ENCODE measurements at regions not wholly inside any gene's neighbourhood (a gene's known extent, or its start where the extent isn't known, plus 50 kb on each side); places are given as distances from the start of the nearest gene placed in this dataset.

DNA sequence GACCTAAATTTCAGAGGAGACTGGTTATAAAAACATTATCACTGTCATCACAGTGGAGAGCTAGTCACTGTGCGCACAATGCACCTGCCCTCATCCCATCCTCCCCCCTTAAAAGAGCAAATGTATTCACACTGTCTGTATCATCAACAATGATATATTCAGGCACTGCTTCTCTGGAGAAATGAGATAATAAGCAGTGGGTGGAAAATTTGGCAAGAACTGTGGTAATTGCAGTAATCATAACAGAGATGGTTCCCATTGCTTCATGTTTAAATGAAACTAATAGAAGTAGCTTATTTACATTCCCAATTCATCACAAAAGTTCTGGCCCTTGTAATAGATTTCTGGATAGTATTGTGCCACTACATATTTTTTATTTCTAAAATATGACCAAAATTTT, 867.4 kb upstream of the ADGRL2 start:
- no peak for DNase-seq

DNA sequence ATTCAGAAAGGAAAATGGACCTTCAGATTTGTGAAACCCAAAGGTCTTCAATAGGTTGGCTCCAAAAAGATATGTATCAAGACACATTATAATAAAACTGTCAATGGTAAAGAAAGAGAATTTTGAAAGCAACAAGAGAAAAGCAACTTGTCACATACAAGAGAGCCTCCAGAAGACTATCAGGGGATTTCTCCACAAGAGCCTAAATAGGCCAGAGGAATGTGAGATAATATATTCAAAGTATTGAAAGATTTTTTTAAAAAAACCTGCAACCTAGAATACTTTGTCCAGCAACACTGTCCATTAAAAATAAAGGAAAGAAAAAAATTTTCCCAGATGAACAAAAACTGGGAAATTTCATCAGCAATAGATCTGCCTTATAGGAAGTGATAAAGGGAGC, 869.6 kb upstream of the ADGRL2 start:
- DNase-seq, result no peak

DNA sequence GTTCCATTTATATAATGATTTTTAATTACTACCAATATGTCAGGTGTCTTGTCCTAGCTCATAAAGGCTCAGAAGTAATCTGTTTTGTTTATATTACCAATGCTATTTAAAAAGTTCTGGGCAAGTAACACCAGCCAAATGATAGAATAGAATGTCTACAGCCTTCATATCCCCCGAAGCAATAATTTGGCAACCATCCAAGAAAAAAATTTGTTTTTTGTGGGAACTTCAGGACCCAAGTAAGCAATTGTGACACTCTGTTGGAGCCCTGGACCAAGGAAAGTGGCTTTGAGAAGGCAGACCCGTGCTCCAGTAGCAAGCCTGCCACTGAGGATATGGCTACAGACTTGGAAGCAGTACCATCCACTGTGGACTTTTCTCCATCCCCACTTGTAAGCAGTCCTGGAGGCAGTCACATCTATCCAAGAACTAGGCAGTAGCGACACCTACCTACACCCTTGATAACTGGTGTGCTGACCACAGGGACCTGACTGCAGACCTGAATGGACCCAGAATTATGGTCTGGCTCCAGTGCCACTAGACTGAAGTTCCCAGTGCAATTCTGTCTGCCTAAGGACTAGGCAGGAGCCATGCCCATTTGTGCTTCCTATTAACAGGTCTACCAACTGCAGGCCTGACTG, 870.7 kb upstream of the ADGRL2 start:
- no peak for DNase-seq

- no peak for DNase-seq
These were observed 874.2 kb upstream of the ADGRL2 start for GRCh38 chr1:80926531-80926930.

DNA sequence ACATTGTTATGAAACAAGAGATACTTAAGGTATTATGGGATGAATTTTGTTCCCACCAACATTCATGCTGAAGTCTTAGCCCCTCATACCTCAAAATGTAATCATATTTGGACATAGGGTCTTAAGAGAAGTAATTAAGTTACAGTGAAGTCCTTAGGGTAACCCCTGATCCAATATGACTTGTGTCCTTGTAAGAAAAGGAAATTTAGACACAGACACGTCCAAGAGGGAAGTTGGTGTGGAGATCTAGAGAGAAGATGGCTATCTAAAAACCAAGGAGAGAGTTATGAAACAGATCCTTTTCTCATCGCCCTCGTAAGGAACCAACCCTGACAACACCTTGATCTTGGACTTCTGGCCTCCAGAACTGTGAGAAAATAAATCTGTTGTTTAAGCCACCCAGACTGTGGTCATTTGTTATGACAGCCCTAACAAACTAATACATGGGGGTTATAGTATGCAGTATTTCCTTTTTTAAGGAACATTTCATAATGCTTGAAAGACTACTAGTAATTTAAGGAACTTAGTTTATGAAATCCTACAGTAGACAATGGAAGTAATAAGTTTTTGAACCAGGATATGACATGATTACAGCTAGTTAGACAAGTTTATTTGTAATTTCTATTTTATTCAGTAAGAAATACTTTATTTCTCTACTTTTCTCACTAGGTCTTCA, 875.5 kb upstream of the ADGRL2 start:
- DNase-seq, result no peak

DNA sequence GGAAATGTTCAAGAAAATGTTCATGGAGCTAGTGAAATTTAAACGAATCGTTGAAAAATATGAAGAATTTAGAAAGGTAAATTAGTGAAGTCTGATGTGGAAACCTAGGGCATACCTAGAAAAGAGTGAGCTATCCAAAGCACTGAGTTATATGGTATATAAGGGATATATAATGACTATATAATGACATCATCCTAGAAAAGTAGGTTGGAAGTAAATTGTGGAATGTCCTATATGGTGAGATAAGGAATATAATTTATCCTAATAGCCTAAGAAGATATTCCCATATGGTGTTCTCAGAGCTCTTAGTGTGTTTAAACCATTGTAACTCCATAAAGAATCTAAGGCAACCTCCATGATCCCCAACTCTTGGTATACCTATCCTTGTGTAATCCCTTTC, 876.4 kb upstream of the ADGRL2 start:
- no peak for DNase-seq

- no peak for DNase-seq
These were observed 877.8 kb upstream of the ADGRL2 start for GRCh38 chr1:80922906-80923305.

GRCh38 chr1:80919426-80919825, 881.3 kb upstream of the ADGRL2 start:
- no peak for DNase-seq

GRCh38 chr1:80918380-80918779, 882.4 kb upstream of the ADGRL2 start:
- no peak for DNase-seq

DNA sequence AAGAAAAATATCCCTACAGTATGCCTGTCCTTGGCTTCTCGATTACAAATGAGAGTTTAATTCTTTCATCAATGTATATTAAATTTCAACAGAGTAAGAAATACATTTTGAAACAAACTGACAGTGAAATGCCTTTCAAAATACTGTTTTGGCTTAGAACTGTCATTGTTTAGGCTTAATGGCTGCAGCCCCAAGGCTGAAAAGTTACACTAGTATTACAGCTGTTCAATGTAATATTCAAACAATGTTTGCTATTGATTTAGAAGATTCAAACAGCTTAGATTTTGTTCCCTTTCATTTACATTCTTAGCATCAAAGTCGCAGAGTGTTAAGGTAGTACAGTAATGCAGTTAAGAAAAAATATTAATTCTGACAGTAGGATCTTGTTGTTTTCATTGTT, 882.9 kb upstream of the ADGRL2 start:
- DNase-seq, result no peak

GRCh38 chr1:80917225-80917624, 883.5 kb upstream of the ADGRL2 start:
- no peak for DNase-seq

DNA sequence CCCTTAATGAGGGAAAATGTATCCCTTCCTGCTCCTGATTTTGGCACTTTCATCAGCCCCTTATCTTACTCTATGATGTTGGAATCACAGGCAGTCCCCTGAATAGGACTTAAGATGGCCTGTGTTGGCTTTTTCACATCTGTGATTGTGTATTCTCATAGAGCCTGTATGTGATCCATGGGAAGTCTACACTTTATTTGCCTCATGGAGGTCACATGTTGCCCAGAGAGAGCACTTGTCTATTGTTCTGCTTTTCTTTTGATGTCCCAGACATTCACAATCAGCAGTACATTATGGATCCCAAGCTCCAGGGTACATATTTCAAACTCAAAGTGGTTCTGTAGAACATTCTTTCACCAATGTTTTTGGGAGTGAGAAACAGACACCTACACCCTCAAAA, 885.2 kb upstream of the ADGRL2 start:
- no peak for DNase-seq

- no peak for DNase-seq
These were observed 890.3 kb upstream of the ADGRL2 start for GRCh38 chr1:80910426-80910825.

DNA sequence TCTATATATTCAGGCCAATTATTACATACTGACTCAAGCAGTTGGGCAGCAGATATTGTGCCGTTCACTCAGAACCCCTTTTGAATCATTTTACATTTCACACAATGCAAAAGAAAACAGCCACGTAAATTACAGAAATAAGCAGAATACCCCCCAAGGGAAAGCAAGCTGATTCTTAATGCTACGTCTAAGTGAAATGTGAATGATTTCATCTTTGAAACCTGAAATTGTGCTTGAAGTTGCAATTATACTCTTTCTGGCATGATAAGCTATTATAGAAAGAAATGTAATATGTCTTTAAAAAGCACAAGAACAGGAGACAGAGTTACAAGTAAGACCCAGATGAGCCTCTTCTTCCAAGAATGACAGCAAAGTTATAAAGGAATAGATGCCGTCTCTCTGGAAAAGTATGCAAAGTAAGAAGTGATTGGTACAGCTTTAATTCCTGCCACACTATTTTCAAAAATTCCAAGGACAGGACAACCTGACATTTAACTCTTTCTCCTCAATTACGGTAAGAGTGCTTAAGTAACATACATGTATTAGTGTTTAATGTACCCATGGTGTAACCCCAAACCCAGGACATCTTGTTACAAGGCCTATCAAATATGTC, 891.5 kb upstream of the ADGRL2 start:
- DNase-seq, result no peak

GRCh38 chr1:80896781-80897356, 903.9 kb upstream of the ADGRL2 start:
- no peak for DNase-seq

DNA sequence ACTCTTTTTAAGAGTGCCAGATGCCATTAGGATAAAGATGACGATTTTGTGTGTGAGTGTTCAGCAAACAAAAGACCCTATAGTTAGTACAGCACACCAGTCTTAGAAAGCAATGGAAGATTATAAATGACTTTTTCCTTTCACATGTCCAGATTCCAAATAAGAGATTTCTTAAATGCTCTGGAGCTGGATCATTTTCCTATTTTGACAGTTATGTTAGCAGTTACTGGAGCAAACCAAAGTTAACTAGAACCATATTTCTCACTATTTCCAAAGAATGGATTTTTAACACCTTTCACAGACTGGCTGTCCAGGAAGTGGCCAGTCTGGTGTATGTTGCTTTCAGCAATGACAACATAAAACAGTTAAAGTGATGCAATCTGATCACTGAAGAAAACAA, 905.8 kb upstream of the ADGRL2 start:
- no peak for DNase-seq

DNA sequence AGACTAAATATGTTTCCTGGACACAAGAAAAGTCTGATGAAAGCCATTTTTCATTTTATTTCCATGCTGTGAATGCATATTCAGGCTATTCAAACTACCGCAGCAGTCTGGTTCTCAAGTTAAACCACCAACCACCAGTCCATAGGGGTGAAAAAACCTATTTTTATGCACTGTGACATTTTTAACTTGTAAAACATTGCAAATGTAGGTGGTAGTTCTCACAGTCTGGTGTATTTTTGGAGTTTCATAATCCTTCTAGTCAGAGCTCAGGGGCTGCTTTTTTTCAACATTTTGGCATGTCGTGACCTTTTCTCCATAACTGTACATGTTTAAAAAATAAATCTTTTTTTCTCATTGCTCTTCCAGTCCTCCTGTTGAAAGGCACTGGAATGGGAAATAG, 907.6 kb upstream of the ADGRL2 start:
- DNase-seq, result no peak

DNA sequence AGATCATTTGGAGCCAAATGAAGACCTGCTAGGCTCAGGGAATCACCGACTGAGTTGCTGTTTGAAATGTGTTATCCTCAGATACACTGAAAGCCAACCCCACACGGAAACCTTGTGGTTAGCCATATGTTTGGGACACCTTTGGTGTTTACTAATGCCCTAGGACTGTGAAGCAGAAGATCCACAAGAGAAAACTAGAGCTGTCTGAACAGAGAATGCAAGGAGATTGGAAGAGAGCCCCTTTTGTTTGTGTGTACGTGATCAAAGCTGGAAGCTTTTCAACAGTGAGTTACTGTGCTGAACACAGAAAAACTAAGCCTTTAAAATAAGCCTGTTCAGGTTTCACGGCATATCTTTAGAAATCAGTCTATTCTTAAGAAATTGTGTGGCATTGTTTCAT, 908.2 kb upstream of the ADGRL2 start:
- no peak for DNase-seq

GRCh38 chr1:80891871-80892270, 908.9 kb upstream of the ADGRL2 start:
- no peak for DNase-seq

- no peak for DNase-seq
These were observed 918.2 kb upstream of the ADGRL2 start for GRCh38 chr1:80882553-80882952.

- no peak for DNase-seq
These were observed 922.4 kb upstream of the ADGRL2 start for GRCh38 chr1:80878343-80878742.

DNA sequence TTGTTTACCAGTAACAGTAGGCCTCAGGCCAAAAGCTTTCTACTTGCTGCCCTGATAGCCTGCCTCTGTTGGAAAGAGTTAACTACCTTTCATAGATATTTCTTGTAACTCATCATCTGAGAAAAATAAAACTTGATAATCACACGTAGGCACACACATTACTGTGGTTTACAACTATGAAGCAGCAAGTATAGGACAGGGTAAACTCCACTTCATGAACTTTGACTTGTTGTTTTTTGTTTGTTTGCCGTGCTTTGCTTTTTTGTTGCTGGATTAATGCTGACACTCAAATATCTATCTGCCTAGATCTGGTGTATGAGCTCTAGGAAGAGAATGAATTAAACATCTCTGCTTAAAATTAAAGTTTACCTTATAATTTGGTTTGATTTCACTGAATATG, 924.7 kb upstream of the ADGRL2 start:
- no peak for DNase-seq

DNA sequence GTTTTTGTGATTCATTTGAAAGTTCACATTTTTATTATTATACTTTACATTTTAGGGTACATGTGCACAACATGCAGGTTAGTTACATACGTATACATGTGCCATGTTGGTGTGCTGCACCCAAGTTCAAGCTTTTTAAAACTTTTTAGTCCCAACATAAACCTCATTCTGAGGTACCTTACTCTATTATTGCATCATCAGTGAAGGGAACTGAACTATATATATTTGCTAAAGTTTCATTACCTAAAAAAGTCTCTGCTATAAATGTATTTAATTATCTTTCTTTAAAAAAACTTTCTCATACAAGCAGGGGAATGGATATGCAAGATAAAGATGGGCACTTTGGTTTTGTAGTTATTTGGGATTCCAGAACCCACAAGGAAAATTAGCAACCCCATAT, 931.4 kb upstream of the ADGRL2 start:
- DNase-seq, result no peak

DNA sequence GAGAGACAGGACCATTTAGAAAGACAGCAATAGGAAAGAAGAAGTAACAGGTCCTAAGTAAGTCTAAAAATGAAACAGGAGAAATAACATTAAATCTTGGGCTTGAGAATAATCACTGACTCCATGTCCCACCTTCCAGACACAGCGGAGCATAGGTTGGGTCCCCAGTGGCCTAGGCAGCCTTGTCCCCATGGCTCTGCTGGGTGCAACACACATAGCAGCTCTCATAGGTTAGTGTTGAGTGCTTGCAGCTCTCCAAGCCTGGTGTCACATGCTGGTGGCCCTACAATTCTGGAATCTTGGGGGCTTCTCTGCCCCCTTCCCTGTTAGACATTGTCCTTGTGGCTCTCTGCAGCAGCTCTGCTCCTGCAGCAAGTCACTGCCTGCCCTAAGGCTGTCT, 952.8 kb upstream of the ADGRL2 start:
- DNase-seq, result no peak
